ENCODE measurements at regions not wholly inside any gene's neighbourhood (a gene's known extent, or its start where the extent isn't known, plus 50 kb on each side); places are given as distances from the start of the nearest gene placed in this dataset.

DNA sequence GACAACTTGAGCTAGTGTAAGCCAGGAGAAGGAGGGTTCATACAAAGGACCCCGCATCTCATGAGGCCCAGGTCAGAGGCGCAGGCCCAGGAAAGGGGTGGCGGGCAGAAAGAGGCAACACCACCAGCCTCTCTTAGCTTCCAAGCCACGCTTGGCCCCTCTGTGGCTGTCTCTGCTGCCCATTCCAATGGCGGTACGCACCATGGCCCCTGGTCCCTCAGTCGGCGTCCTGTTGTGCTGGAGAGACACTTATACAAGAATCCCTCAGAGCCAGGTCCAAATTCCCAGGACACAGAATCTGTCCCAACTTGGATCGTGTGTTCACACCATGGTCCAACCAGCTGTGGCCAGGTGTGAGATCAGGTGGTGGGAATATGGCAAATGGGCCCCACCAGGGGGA, 127.0 kb upstream of the CDH4 start:
- Histone ChIP-seq H3K4me1 (ENCODE audit: control insufficient read depth, insufficient read depth, low read length) (peaks cover 14% of the 10 kb centered on the region), H3K27ac (ENCODE audit: low read depth, low read length) (no peak overlapping the region), H3K27me3 (ENCODE audit: control insufficient read depth, insufficient read depth, low read length) (peaks cover 2% of the 10 kb centered on the region), H3K36me3 (ENCODE audit: control insufficient read depth, insufficient read depth, low read length) (no peaks in the 10 kb centered on the region), H3K4me3 (ENCODE audit: low read depth, low read length) (no peak overlapping the region), H3K9me3 (ENCODE audit: control insufficient read depth, insufficient read depth, low read length) (no peaks in the 10 kb centered on the region)
- 99% methylated on average over 7 of the region's 9 CpGs for WGBS (ENCODE audit: insufficient coverage)
- no peak for DNase-seq (ENCODE audit: low read depth in 4 of 6, low spot score in 6 of 6)

DNA sequence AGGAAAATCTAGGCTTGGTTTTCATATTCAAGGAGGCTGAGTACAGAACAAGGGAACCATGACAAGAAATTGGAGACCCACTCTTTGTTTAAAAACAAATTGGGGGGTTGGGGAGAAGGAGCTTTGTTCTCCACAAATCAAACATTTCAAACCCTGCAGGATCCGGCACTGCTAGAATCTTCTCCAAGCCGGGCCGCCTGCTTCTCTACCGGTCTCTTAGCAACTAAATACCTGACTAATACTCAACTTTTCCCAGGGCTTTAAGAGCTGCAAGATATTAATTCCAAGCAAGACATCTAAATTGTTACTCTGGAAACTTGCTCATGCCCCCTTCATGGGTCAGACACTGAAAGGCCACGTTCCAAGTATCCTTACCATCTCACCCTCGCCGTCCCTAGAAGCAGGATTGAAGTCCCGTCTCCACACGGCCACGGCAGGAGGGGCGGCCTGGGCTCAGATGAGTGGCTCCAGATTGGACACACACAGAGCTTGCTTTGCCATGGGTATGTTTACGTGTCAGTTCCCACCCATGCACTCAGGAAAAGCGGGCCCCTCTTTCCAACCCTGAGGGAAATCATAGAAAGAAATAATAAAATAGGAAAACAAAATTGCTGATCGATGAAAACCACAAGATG, 126.4 kb upstream of the CDH4 start:
- WGBS (ENCODE audit: insufficient coverage): 61% methylated on average over 10 of the region's 14 CpGs
- DNase-seq (ENCODE audit: low read depth in 4 of 6, low spot score in 6 of 6): peak in 1 of 6 donors; percentile 78
- Histone ChIP-seq H3K27me3 (ENCODE audit: control insufficient read depth, insufficient read depth, low read length) (peaks cover 4% of the 10 kb centered on the region), H3K9me3 (ENCODE audit: control insufficient read depth, insufficient read depth, low read length) (no peaks in the 10 kb centered on the region), H3K4me1 (ENCODE audit: control insufficient read depth, insufficient read depth, low read length) (peaks cover 14% of the 10 kb centered on the region), H3K4me3 (ENCODE audit: low read depth, low read length) (no peak overlapping the region), H3K36me3 (ENCODE audit: control insufficient read depth, insufficient read depth, low read length) (no peaks in the 10 kb centered on the region), H3K27ac (ENCODE audit: low read depth, low read length) (no peak overlapping the region)

DNA sequence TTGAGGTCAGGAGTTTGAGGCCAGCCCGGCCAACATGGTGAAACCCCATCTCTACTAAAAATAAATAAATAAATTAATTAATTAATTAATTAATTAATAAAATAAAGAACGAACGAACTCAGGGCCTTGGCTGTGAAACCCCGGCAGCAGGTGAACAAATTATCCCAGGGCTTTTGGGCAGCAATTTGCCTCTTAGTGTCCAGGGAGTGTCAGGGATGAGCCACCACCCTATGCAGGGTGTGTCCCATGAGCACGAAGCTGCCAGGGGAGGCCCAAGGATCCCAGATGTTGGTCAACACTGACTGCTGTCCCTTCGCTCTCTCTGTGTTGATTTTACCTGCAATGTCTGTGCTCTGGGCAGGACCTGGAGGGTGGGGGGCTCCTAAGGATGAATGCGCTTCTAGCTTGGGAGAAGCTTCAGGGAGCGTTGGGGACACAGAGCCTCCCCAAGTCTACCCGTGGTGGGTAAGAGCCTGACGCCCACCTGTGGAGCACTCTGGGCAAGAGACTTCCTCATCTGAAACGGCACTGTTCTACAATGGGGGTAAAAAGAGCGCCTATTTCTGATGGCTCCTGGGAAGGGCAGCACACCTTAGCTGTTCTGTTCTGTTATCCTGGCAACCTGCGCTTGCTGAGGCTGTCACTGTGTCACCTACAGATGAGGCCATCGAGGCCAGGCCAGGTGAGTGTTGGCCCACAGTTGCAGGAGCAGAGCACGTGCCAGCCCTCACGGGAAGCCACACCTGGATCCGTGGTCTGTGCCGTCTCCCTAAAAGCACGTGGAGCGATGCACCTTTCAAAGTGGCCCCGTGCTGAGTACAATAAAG, 125.5 kb upstream of the CDH4 start:
- 87% methylated on average over 19 of the region's 21 CpGs for WGBS (ENCODE audit: insufficient coverage)
- no peaks in the 10 kb centered on the region for H3K36me3 ChIP-seq (ENCODE audit: control insufficient read depth, insufficient read depth, low read length)
- no peak for DNase-seq (ENCODE audit: low read depth in 4 of 6, low spot score in 6 of 6)
- no peaks in the 10 kb centered on the region for H3K9me3 ChIP-seq (ENCODE audit: control insufficient read depth, insufficient read depth, low read length)
- peaks cover 14% of the 10 kb centered on the region for H3K4me1 ChIP-seq (ENCODE audit: control insufficient read depth, insufficient read depth, low read length)
- H3K27ac ChIP-seq (ENCODE audit: low read depth, low read length): no peak overlapping the region
- H3K4me3 ChIP-seq (ENCODE audit: low read depth, low read length): no peak overlapping the region
- H3K27me3 ChIP-seq (ENCODE audit: control insufficient read depth, insufficient read depth, low read length): peaks cover 4% of the 10 kb centered on the region

DNA sequence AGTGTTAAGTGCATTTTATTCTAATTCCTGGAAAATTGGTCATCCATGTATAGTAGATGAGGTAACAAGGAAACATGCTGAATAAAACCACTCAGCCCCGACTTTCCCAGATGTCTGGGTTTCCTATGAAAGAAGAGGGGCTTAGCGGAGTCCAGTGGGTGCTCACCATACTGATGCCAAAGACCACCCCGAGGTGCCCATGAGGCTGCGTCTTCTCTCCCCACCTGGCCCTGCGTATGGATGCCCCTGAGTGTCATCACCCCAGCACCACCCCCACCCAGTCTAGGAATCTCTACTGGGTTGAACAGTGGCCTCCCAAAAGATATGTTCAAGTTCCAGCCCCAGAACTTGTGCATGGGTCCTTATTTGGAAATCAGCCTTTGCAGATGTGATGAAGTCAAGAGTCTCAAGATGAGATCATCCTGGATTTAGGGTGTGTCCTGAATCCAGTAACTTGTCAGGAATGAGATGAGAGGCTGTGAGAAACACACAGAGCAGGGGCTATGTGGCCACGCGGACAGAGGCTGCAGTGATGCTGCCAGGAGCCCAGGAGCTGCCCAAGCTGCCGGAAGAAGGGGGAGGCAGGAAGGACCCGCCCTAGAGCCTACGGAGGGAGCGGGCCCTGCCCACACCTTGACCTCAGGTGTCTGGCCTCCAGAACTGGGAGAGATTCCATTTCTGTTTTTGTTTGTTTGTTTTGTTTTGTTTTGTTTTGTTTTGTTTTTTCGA, 124.6 kb upstream of the CDH4 start:
- Histone ChIP-seq H3K4me1 (ENCODE audit: control insufficient read depth, insufficient read depth, low read length) (peaks cover 14% of the 10 kb centered on the region), H3K27ac (ENCODE audit: low read depth, low read length) (no peak overlapping the region), H3K27me3 (ENCODE audit: control insufficient read depth, insufficient read depth, low read length) (peaks cover 4% of the 10 kb centered on the region), H3K36me3 (ENCODE audit: control insufficient read depth, insufficient read depth, low read length) (no peaks in the 10 kb centered on the region), H3K4me3 (ENCODE audit: low read depth, low read length) (no peak overlapping the region), H3K9me3 (ENCODE audit: control insufficient read depth, insufficient read depth, low read length) (no peaks in the 10 kb centered on the region)
- no peak for DNase-seq (ENCODE audit: low read depth in 4 of 6, low spot score in 6 of 6)
- 93% methylated on average over 11 of the region's 12 CpGs for WGBS (ENCODE audit: insufficient coverage)

DNA sequence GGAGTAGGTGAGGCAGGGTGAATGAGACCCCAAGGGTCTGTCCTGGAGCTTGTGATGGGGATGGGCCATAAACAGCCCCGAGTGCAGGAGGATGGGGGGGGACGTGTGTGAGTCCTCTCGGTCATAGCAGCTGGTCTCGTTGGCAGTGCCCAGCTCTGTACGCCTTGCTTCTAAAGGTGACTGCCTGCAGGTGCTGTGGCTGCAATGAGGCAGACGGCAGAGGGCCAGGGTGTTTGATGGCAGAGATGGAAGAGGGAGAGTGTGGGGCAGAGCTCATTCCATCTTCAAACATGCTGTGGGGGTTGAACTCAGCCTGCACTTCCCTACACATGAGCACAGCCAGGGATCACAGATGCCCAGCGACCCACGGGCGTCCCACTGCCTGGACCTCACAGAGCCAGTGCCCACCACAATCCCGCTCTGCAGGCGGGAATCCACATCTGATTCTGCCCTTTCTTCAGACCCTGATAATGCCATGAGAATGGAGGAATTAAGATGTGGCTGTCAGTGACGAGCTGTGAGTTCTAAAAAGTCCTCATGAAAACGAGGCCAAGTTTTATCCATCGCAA, 123.3 kb upstream of the CDH4 start:
- no peaks in the 10 kb centered on the region for H3K36me3 ChIP-seq (ENCODE audit: control insufficient read depth, insufficient read depth, low read length)
- H3K27ac ChIP-seq (ENCODE audit: low read depth, low read length): no peak overlapping the region
- peaks cover 14% of the 10 kb centered on the region for H3K4me1 ChIP-seq (ENCODE audit: control insufficient read depth, insufficient read depth, low read length)
- DNase-seq (ENCODE audit: low read depth in 4 of 6, low spot score in 6 of 6): no peak
- 80% methylated on average over 11 of the region's 14 CpGs for WGBS (ENCODE audit: insufficient coverage)
- H3K4me3 ChIP-seq (ENCODE audit: low read depth, low read length): no peak overlapping the region
- peaks cover 4% of the 10 kb centered on the region for H3K27me3 ChIP-seq (ENCODE audit: control insufficient read depth, insufficient read depth, low read length)
- no peaks in the 10 kb centered on the region for H3K9me3 ChIP-seq (ENCODE audit: control insufficient read depth, insufficient read depth, low read length)

DNA sequence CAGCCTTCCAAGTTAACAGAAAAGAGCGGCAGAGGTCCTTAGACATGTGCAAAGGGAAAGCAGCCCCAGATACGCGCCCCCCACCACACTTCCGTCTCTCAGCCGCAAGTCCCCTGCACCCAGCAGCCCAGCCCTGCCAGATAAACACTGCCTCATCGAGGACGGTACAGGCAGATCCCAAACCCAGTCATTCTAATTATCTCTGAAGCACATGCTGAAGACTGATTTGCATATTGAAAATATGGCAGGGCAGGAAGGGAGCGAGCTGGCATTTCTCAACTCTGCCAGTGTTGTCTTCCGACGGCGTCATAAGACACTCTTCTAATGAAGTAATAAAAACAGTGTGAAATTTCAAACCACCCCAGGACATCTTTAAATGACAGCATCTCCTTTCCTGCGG, 122.8 kb upstream of the CDH4 start:
- H3K4me3 ChIP-seq (ENCODE audit: low read depth, low read length): no peak overlapping the region
- no peaks in the 10 kb centered on the region for H3K36me3 ChIP-seq (ENCODE audit: control insufficient read depth, insufficient read depth, low read length)
- H3K9me3 ChIP-seq (ENCODE audit: control insufficient read depth, insufficient read depth, low read length): no peaks in the 10 kb centered on the region
- H3K27me3 ChIP-seq (ENCODE audit: control insufficient read depth, insufficient read depth, low read length): peaks cover 4% of the 10 kb centered on the region
- no peak overlapping the region for H3K27ac ChIP-seq (ENCODE audit: low read depth, low read length)
- 64% methylated on average over 6 of the region's 12 CpGs for WGBS (ENCODE audit: insufficient coverage)
- DNase-seq (ENCODE audit: low read depth in 4 of 6, low spot score in 6 of 6): peak in 2 of 6 donors; percentile 68 to 79
- H3K4me1 ChIP-seq (ENCODE audit: control insufficient read depth, insufficient read depth, low read length): peaks cover 14% of the 10 kb centered on the region

DNA sequence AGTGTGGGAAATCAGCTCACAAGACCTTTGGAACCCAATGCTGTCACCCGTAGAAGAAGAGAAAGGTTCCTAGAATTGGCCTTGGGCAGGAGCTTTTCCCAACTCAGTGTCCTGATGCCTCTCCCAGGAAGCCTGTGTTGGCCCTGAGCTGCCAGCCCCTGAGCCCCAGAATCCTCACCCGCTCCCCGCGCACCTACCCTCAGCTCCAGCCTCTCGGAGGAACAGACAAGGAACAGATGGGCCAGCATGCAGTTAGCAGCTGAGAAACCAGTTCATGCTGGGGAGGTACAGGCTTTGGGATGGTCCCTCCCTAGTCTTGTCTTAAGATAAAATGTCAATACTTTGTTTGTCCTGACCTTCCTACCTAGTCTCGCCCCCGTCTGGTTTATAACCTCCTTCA, 121.9 kb upstream of the CDH4 start:
- DNase-seq (ENCODE audit: low read depth in 4 of 6, low spot score in 6 of 6): no peak
- Histone ChIP-seq H3K9me3 (ENCODE audit: control insufficient read depth, insufficient read depth, low read length) (no peaks in the 10 kb centered on the region), H3K27ac (ENCODE audit: low read depth, low read length) (no peak overlapping the region), H3K4me3 (ENCODE audit: low read depth, low read length) (no peak overlapping the region), H3K4me1 (ENCODE audit: control insufficient read depth, insufficient read depth, low read length) (peaks cover 12% of the 10 kb centered on the region), H3K27me3 (ENCODE audit: control insufficient read depth, insufficient read depth, low read length) (peaks cover 4% of the 10 kb centered on the region), H3K36me3 (ENCODE audit: control insufficient read depth, insufficient read depth, low read length) (no peaks in the 10 kb centered on the region)
- WGBS (ENCODE audit: insufficient coverage): 98% methylated on average over 7 of the region's 7 CpGs

DNA sequence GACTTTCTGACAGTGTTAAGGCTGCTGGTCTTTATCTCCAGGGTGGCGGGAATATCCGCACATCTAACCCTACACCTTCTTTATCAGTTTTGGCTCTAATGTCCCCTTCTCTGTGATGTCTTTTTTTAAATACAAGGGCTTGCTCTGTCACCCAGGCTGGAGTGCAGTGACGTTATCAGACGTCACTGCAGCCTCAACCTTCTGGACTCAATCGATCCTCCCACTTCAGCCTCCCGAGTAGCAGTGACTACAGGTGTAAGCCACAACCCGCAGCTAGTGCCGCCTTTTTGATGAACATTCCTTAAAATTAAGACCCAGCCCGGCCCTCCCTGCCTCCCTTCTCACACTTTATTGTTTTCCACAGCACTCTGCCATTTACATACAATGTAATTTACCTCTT, 120.1 kb upstream of the CDH4 start:
- Histone ChIP-seq H3K4me1 (ENCODE audit: control insufficient read depth, insufficient read depth, low read length) (peaks cover 15% of the 10 kb centered on the region), H3K27me3 (ENCODE audit: control insufficient read depth, insufficient read depth, low read length) (peaks cover 4% of the 10 kb centered on the region), H3K36me3 (ENCODE audit: control insufficient read depth, insufficient read depth, low read length) (no peaks in the 10 kb centered on the region), H3K9me3 (ENCODE audit: control insufficient read depth, insufficient read depth, low read length) (no peaks in the 10 kb centered on the region), H3K27ac (ENCODE audit: low read depth, low read length) (no peak overlapping the region), H3K4me3 (ENCODE audit: low read depth, low read length) (no peak overlapping the region)
- 92% methylated on average over 7 of the region's 9 CpGs for whole genome bisulfite sequencing (ENCODE audit: insufficient coverage)
- DNase-seq (ENCODE audit: low read depth in 4 of 6, low spot score in 6 of 6): no peak

DNA sequence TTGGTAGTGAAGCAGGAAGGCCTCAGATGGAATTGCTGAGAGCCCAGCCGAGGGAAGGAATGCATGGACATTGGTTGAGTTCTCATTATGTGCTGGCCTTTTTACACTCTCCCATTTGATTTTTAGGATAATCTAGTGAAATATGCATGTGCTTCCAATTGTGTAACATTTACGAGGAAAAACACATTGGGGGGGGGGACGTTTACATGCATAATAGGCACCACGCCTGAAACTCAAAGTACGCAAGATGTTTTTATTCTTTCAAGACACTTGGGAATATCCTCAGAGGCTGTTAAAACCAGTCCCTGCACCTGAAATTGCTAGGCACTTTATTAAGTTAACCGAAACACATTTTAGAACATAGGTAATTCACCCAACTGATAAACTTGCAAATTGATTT, 118.5 kb upstream of the CDH4 start:
- peaks cover 4% of the 10 kb centered on the region for H3K27me3 ChIP-seq (ENCODE audit: control insufficient read depth, insufficient read depth, low read length)
- WGBS (ENCODE audit: insufficient coverage): 100% methylated on average over 2 of the region's 6 CpGs
- H3K9me3 ChIP-seq (ENCODE audit: control insufficient read depth, insufficient read depth, low read length): no peaks in the 10 kb centered on the region
- H3K4me1 ChIP-seq (ENCODE audit: control insufficient read depth, insufficient read depth, low read length): peaks cover 15% of the 10 kb centered on the region
- H3K4me3 ChIP-seq (ENCODE audit: low read depth, low read length): no peak overlapping the region
- H3K36me3 ChIP-seq (ENCODE audit: control insufficient read depth, insufficient read depth, low read length): no peaks in the 10 kb centered on the region
- no peak for DNase-seq (ENCODE audit: low read depth in 4 of 6, low spot score in 6 of 6)
- no peak overlapping the region for H3K27ac ChIP-seq (ENCODE audit: low read depth, low read length)
